HCT116 (cell line): ENCODE measurements at regions not wholly inside any gene's neighbourhood (a gene's known extent, or its start where the extent isn't known, plus 50 kb on each side); places are given as distances from the start of the nearest gene placed in this dataset.
A peak's percentile ranks its signal among the peaks of the same experiment; 100 is the strongest.

Source experiments
- ATAC-seq: fragments of 200-7000 bp; cut with Tn5 transposase; 2 replicates; pipeline ENCODE4 v1.9.1; 2020; ENCODE audit warnings: mild to moderate bottlenecking, moderate library complexity
- BruUV-seq: library from RNA; stranded (reverse); fragments of 400-500 nt; replicated peaks from 2 replicates; lab custom pipeline; 2021; lab: Mats Ljungman, UMichigan
- CTCF ChIA-PET: fragments of 300-600 bp; sonication (Branson Sonifier 250); formaldehyde crosslinking; loops from one replicate; lab custom pipeline; 2021; ENCODE audit warnings: antibody characterized with exemption; lab: Charles Lee
- POLR2A ChIA-PET: fragments of 300-600, 350-600 bp; sonication (Branson Sonifier 250); formaldehyde crosslinking; loops from one replicate; lab custom pipeline; 2021; ENCODE audit warnings: antibody characterized with exemption; lab: Charles Lee
- RAD21 ChIA-PET, 2 experiments: fragments of 300-600 bp; sonication (Branson Sonifier 250); formaldehyde crosslinking; loops; one replicate each; lab custom pipeline; 2023; ENCODE audit warnings: low total read pairs in 2 of 2; ENCODE audit not compliant: uncharacterized antibody in 2 of 2, unreplicated experiment in 2 of 2, low non-redundant PET in 1 of 2; lab: Charles Lee
- DNase-seq: peaks from one replicate; pipeline ENCODE4 v3.0.0-alpha.2; 2010; ENCODE audit warnings: low read depth, low spot score
- H2AFZ ChIP-seq: fragments of 200-600 bp; shearing (Covaris generic), sonication (generic); 2 replicates; pipeline ENCODE4 v1.6.1; 2017; ENCODE audit warnings: low read depth, mixed run types, mixed read lengths, antibody characterized with exemption, low read length; ENCODE audit not compliant: poor library complexity, severe bottlenecking
- H3K27ac ChIP-seq: 2 replicates; pipeline ENCODE4 v1.5.1; 2012; ENCODE audit warnings: low read depth, low read length
- H3K27me3 ChIP-seq: fragments of 200-600 bp; sonication (generic); 2 replicates; pipeline ENCODE4 v1.6.1; 2016; ENCODE audit warnings: mixed run types, low read length, mixed read lengths; ENCODE audit not compliant: insufficient read depth
- H3K36me3 ChIP-seq, 2 experiments: fragments of 200-500 bp in 1 of 2; fragments of 200-600 bp in 1 of 2; sonication (Bioruptor generic) in 1 of 2; sonication (generic) in 1 of 2; 2 replicates each; pipeline versions ENCODE4 v1.5.1 to v1.6.1; 2014 to 2016; ENCODE audit warnings: low read length in 2 of 2, inconsistent platforms in 1 of 2, mixed read lengths in 1 of 2, mixed run types in 1 of 2; ENCODE audit not compliant: insufficient read depth in 2 of 2, control insufficient read depth in 1 of 2
- H3K4me1 ChIP-seq, 2 experiments: fragments of 200-600 bp in 1 of 2; sonication (generic) in 1 of 2; 2 replicates each; pipeline versions ENCODE4 v1.5.1 to v1.6.1; 2012 to 2017; ENCODE audit warnings: low read length in 2 of 2, inconsistent platforms in 1 of 2, mild to moderate bottlenecking in 1 of 2, mixed read lengths in 1 of 2, mixed run types in 1 of 2, moderate library complexity in 1 of 2; ENCODE audit not compliant: insufficient read depth in 2 of 2, control insufficient read depth in 1 of 2
- H3K4me2 ChIP-seq: fragments of 200-600 bp; sonication (generic); 2 replicates; pipeline ENCODE4 v1.6.1; 2017; ENCODE audit warnings: mixed run types, low read length, mixed read lengths
- H3K4me3 ChIP-seq, 2 experiments: fragments of 200-600 bp in 1 of 2; sonication (generic) in 1 of 2; replicated peaks in 1 of 2; 2 replicates each; pipeline ENCODE4 v1.5.1; 2011 to 2016; ENCODE audit warnings: low read length in 2 of 2, control low read depth in 1 of 2, low read depth in 1 of 2, mild to moderate bottlenecking in 1 of 2, mixed read lengths in 1 of 2, mixed run types in 1 of 2
- H3K79me2 ChIP-seq: fragments of 200-600 bp; sonication (generic); 2 replicates; pipeline ENCODE4 v1.6.1; 2017; ENCODE audit warnings: mild to moderate bottlenecking, mixed run types, low read length, moderate library complexity, mixed read lengths; ENCODE audit not compliant: insufficient read depth
- H3K9ac ChIP-seq: fragments of 200-600 bp; sonication (generic); 2 replicates; pipeline ENCODE4 v1.6.1; 2016; ENCODE audit warnings: low read length, mixed read lengths
- H3K9me2 ChIP-seq: fragments of 200-600 bp; sonication (generic), shearing (Covaris generic); 2 replicates; pipeline ENCODE4 v1.6.1; 2017; ENCODE audit warnings: mixed run types, mild to moderate bottlenecking, moderate library complexity; ENCODE audit not compliant: insufficient read depth
- H3K9me3 ChIP-seq, 2 experiments: fragments of 200-500 bp in 1 of 2; fragments of 200-600 bp in 1 of 2; sonication (Bioruptor generic) in 1 of 2; sonication (generic) in 1 of 2; 2 replicates each; pipeline ENCODE4 v1.6.1; 2014 to 2017; ENCODE audit warnings: low read length in 2 of 2, mixed read lengths in 2 of 2, inconsistent platforms in 1 of 2, low read depth in 1 of 2, mild to moderate bottlenecking in 1 of 2, mixed run types in 1 of 2, moderate library complexity in 1 of 2; ENCODE audit not compliant: control insufficient read depth in 1 of 2, insufficient read depth in 1 of 2
- H4K20me1 ChIP-seq: fragments of 200-600 bp; sonication (generic), shearing (Covaris generic); 2 replicates; pipeline ENCODE4 v1.6.1; 2017; ENCODE audit warnings: mixed run types, mild to moderate bottlenecking, moderate library complexity; ENCODE audit not compliant: insufficient read depth
- ATF3 ChIP-seq: IDR thresholded peaks from 2 replicates; pipeline ENCODE4 v1.6.1; 2012
- CBX3 ChIP-seq: IDR thresholded peaks from 2 replicates; pipeline ENCODE4 v1.6.1; 2012; ENCODE audit warnings: low read depth
- CEBPB ChIP-seq: IDR thresholded peaks from 2 replicates; pipeline ENCODE4 v1.6.1; 2012; ENCODE audit warnings: low read depth
- ELF1 ChIP-seq: IDR thresholded peaks from 2 replicates; pipeline ENCODE4 v1.6.1; 2012; ENCODE audit warnings: low read depth, borderline replicate concordance
- POLR2AphosphoS5 ChIP-seq: IDR thresholded peaks from 2 replicates; pipeline ENCODE4 v1.6.1; 2011; ENCODE audit warnings: mild to moderate bottlenecking, low read depth, low read length, moderate library complexity
- SIN3A ChIP-seq: IDR thresholded peaks from 2 replicates; pipeline ENCODE4 v1.6.1; 2012; ENCODE audit warnings: low read depth
- SP1 ChIP-seq: IDR thresholded peaks from 2 replicates; pipeline ENCODE4 v1.6.1; 2012; ENCODE audit warnings: low read depth
- ZBTB33 ChIP-seq: IDR thresholded peaks from 2 replicates; pipeline ENCODE4 v1.6.1; 2011; ENCODE audit warnings: mild to moderate bottlenecking, low read length, moderate library complexity; ENCODE audit not compliant: insufficient replicate concordance; ENCODE audit errors: extremely low read depth
- ZNF274 ChIP-seq: fragments of 200-500 bp; sonication (Bioruptor generic); IDR thresholded peaks from 2 replicates; pipeline ENCODE4 v1.6.1; 2014; ENCODE audit warnings: mild to moderate bottlenecking, low read depth, low read length, inconsistent platforms
- intact Hi-C: fragments of 100-400 bp; cut with micrococcal nuclease; formaldehyde crosslinking; loops from 2 replicates; pipeline ENCODE4 v1.10.0; 2022

- CTCF ChIA-PET, result no interaction called here
- H3K4me1 ChIP-seq, result peaks cover 0 to 4% of the 10 kb centered on the region in 2 experiments; a peak in 2 of 4 replicates
- no peak for TF ChIP-seq CEBPB
- TF ChIP-seq SIN3A, result no peak
- no peak for TF ChIP-seq ELF1
- no peak for TF ChIP-seq CBX3
- no peak for TF ChIP-seq SP1
- TF ChIP-seq ATF3, result no peak
- TF ChIP-seq ZBTB33, result no peak
- TF ChIP-seq POLR2AphosphoS5, result no peak
- TF ChIP-seq ZNF274, result no peak
- TF ChIP-seq, all 23 proteins: peak for 0
- RAD21 ChIA-PET, result no interaction called here
- Histone ChIP-seq H3K27me3 (no peaks in the 10 kb centered on the region), H3K4me3 (no peak overlapping the region), H3K9me2 (no peaks in the 10 kb centered on the region), H3K9ac (no peak overlapping the region), H2AFZ (no peak overlapping the region), H4K20me1 (no peaks in the 10 kb centered on the region), H3K27ac (no peak overlapping the region), H3K9me3 (no peaks in the 10 kb centered on the region), H3K36me3 (no peaks in the 10 kb centered on the region), H3K79me2 (no peaks in the 10 kb centered on the region), H3K4me2 (peak overlapping the region; percentile 35; the same call in 1 of the 2 replicates)
- no TSS peak for BruUV-seq
- ATAC-seq, result peak; percentile 50
- intact Hi-C loops, result no loop called here
- no peak for DNase-seq
- POLR2A ChIA-PET, result no interaction called here
Observed at GRCh38 chr1:229756666-229757065, 130.6 kb downstream of the URB2 start.
